ENCODE measurements at regions not wholly inside any gene's neighbourhood (a gene's known extent, or its start where the extent isn't known, plus 50 kb on each side); places are given as distances from the start of the nearest gene placed in this dataset.
A peak's percentile ranks its signal among the peaks of the same experiment; 100 is the strongest.
"Not testable (repeated sequence)": the region's sequence is repeated elsewhere in the genome, so short reads cannot be mapped to it uniquely, and the experiment has no call there.

GRCh38 chr2:111500536-111501062 is 379.9 kb downstream of the BCL2L11 start:
- not testable (repeated sequence) for H2BK12ac ChIP-seq (ENCODE audit: low read length in 2 of 2); H3K18ac ChIP-seq (ENCODE audit: low read depth in 1 of 2, low read length in 2 of 2); H2AK5ac ChIP-seq (ENCODE audit: low read length, severe bottlenecking); H3K79me1 ChIP-seq (replicated peaks; ENCODE audit: low read length, poor library complexity, severe bottlenecking); H2BK15ac ChIP-seq (ENCODE audit: low read depth, poor library complexity, severe bottlenecking); H3K4me2 ChIP-seq (ENCODE audit: low read length, poor library complexity, severe bottlenecking); H4K91ac ChIP-seq (ENCODE audit: low read length); H3K27me3 ChIP-seq (ENCODE audit: control insufficient read depth in 1 of 2, insufficient read depth in 1 of 2, low read length in 2 of 2); H2BK120ac ChIP-seq (ENCODE audit: low read depth, low read length); H2BK5ac ChIP-seq (ENCODE audit: low read depth, low read length, poor library complexity, severe bottlenecking); H2AFZ ChIP-seq (ENCODE audit: low read depth, low read length); DNase-seq; H3K23ac ChIP-seq (ENCODE audit: low read length in 2 of 2); H3K14ac ChIP-seq (ENCODE audit: low read length in 2 of 2); H4K8ac ChIP-seq (ENCODE audit: low read length); H3K4ac ChIP-seq (ENCODE audit: low read depth in 1 of 2, low read length in 2 of 2); H3K9ac ChIP-seq (ENCODE audit: low read length); H3K9me3 ChIP-seq (ENCODE audit: control insufficient read depth, low read length); H3K27ac ChIP-seq (ENCODE audit: low read length, poor library complexity, severe bottlenecking); H3K36me3 ChIP-seq (ENCODE audit: control insufficient read depth in 1 of 2, insufficient read depth in 2 of 2, low read depth in 1 of 2, low read length in 2 of 2); H3K4me1 ChIP-seq (ENCODE audit: control insufficient read depth, insufficient read depth, low read depth, low read length)
- H3K4me3 ChIP-seq (ENCODE audit: insufficient read depth in 1 of 2, low read depth in 1 of 2, low read length in 2 of 2) = peak overlapping the region in 1 of 2 experiments; percentile 64
- WGBS = no CpG with 5 or more reads among the region's 3 CpGs

DNA sequence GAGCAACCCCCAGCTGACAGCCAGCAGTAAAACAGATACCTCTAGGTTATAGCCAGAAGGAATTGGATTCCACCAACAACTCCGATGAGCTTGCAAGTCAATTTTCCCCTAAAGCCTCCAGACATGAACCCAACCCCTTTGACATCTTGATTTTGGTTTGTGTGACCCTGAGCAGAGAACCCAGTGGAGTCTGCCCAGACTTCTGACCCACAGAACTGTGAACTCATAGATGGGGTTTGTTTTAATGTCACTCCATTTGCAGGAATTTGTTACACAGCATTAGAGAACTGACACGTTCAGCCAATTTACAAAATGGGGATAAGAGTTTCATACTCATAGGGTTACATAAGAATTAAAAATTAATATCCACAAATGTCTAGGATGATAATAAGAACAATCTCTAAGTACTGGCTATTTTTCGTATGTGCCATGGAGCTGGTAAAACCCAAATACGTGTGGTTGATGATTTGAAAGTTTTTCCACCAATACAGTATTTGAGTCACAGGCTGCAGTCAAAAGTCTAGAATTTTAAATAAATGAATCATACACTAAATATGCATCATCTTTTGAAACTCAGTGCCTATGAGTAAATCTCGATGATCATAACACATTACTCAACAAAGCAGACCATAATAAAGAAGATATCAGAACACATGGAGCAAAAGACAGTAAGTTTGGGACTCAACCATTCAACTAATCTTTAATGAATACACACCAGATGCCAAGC is 380.0 kb downstream of the ANAPC1 start:
- H2BK12ac ChIP-seq (ENCODE audit: low read length in 2 of 2); H3K9ac ChIP-seq (ENCODE audit: low read length); H2AK5ac ChIP-seq (ENCODE audit: low read length, severe bottlenecking); H2BK5ac ChIP-seq (ENCODE audit: low read depth, low read length, poor library complexity, severe bottlenecking); H2BK120ac ChIP-seq (ENCODE audit: low read depth, low read length); H2BK15ac ChIP-seq (ENCODE audit: low read depth, poor library complexity, severe bottlenecking); H3K4ac ChIP-seq (ENCODE audit: low read depth in 1 of 2, low read length in 2 of 2); H3K27me3 ChIP-seq (ENCODE audit: control insufficient read depth in 1 of 2, insufficient read depth in 1 of 2, low read length in 2 of 2); H3K4me2 ChIP-seq (ENCODE audit: low read length, poor library complexity, severe bottlenecking); H4K91ac ChIP-seq (ENCODE audit: low read length); H3K14ac ChIP-seq (ENCODE audit: low read length in 2 of 2); H3K4me3 ChIP-seq (ENCODE audit: insufficient read depth in 1 of 2, low read depth in 1 of 2, low read length in 2 of 2); H3K27ac ChIP-seq (ENCODE audit: low read length, poor library complexity, severe bottlenecking); H3K9me3 ChIP-seq (ENCODE audit: control insufficient read depth, low read length); H3K36me3 ChIP-seq (ENCODE audit: control insufficient read depth in 1 of 2, insufficient read depth in 2 of 2, low read depth in 1 of 2, low read length in 2 of 2); H3K79me1 ChIP-seq (replicated peaks; ENCODE audit: low read length, poor library complexity, severe bottlenecking); H2AFZ ChIP-seq (ENCODE audit: low read depth, low read length); H3K18ac ChIP-seq (ENCODE audit: low read depth in 1 of 2, low read length in 2 of 2); H4K8ac ChIP-seq (ENCODE audit: low read length); H3K4me1 ChIP-seq (ENCODE audit: control insufficient read depth, insufficient read depth, low read depth, low read length); H3K23ac ChIP-seq (ENCODE audit: low read length in 2 of 2); DNase-seq: not testable (repeated sequence)
- WGBS = no CpG with 5 or more reads among the region's 5 CpGs

- H3K23ac ChIP-seq (ENCODE audit: low read length in 2 of 2); H3K4me3 ChIP-seq (ENCODE audit: insufficient read depth in 1 of 2, low read depth in 1 of 2, low read length in 2 of 2); H3K18ac ChIP-seq (ENCODE audit: low read depth in 1 of 2, low read length in 2 of 2); H2AFZ ChIP-seq (ENCODE audit: low read depth, low read length); H2BK5ac ChIP-seq (ENCODE audit: low read depth, low read length, poor library complexity, severe bottlenecking); H3K14ac ChIP-seq (ENCODE audit: low read length in 2 of 2); DNase-seq; H2BK120ac ChIP-seq (ENCODE audit: low read depth, low read length); H3K4me2 ChIP-seq (ENCODE audit: low read length, poor library complexity, severe bottlenecking); H3K27ac ChIP-seq (ENCODE audit: low read length, poor library complexity, severe bottlenecking); H2AK5ac ChIP-seq (ENCODE audit: low read length, severe bottlenecking); H3K4ac ChIP-seq (ENCODE audit: low read depth in 1 of 2, low read length in 2 of 2); H3K9me3 ChIP-seq (ENCODE audit: control insufficient read depth, low read length); H3K4me1 ChIP-seq (ENCODE audit: control insufficient read depth, insufficient read depth, low read depth, low read length); H3K36me3 ChIP-seq (ENCODE audit: control insufficient read depth in 1 of 2, insufficient read depth in 2 of 2, low read depth in 1 of 2, low read length in 2 of 2); H4K91ac ChIP-seq (ENCODE audit: low read length); H3K79me1 ChIP-seq (replicated peaks; ENCODE audit: low read length, poor library complexity, severe bottlenecking); H2BK12ac ChIP-seq (ENCODE audit: low read length in 2 of 2); H2BK15ac ChIP-seq (ENCODE audit: low read depth, poor library complexity, severe bottlenecking); H3K9ac ChIP-seq (ENCODE audit: low read length); H3K27me3 ChIP-seq (ENCODE audit: control insufficient read depth in 1 of 2, insufficient read depth in 1 of 2, low read length in 2 of 2); H4K8ac ChIP-seq (ENCODE audit: low read length): not testable (repeated sequence)
- 60% methylated on average over 1 of the region's 2 CpGs for WGBS
Measured at GRCh38 chr2:111504571-111504942, 379.4 kb downstream of the ANAPC1 start.

GRCh38 chr2:111505267-111505666 is 378.7 kb downstream of the ANAPC1 start:
- H2BK15ac ChIP-seq (ENCODE audit: low read depth, poor library complexity, severe bottlenecking) = peak overlapping the region; percentile 23
- not testable (repeated sequence) for DNase-seq; H2BK120ac ChIP-seq (ENCODE audit: low read depth, low read length); H3K4me3 ChIP-seq (ENCODE audit: insufficient read depth in 1 of 2, low read depth in 1 of 2, low read length in 2 of 2); H3K27ac ChIP-seq (ENCODE audit: low read length, poor library complexity, severe bottlenecking); H4K8ac ChIP-seq (ENCODE audit: low read length); H3K23ac ChIP-seq (ENCODE audit: low read length in 2 of 2); H3K4me1 ChIP-seq (ENCODE audit: control insufficient read depth, insufficient read depth, low read depth, low read length); H3K4me2 ChIP-seq (ENCODE audit: low read length, poor library complexity, severe bottlenecking); H2BK5ac ChIP-seq (ENCODE audit: low read depth, low read length, poor library complexity, severe bottlenecking); H2AFZ ChIP-seq (ENCODE audit: low read depth, low read length); H3K18ac ChIP-seq (ENCODE audit: low read depth in 1 of 2, low read length in 2 of 2); H3K36me3 ChIP-seq (ENCODE audit: control insufficient read depth in 1 of 2, insufficient read depth in 2 of 2, low read depth in 1 of 2, low read length in 2 of 2); H4K91ac ChIP-seq (ENCODE audit: low read length); H3K27me3 ChIP-seq (ENCODE audit: control insufficient read depth in 1 of 2, insufficient read depth in 1 of 2, low read length in 2 of 2); H3K9ac ChIP-seq (ENCODE audit: low read length); H3K9me3 ChIP-seq (ENCODE audit: control insufficient read depth, low read length); H3K14ac ChIP-seq (ENCODE audit: low read length in 2 of 2); H3K4ac ChIP-seq (ENCODE audit: low read depth in 1 of 2, low read length in 2 of 2); H3K79me1 ChIP-seq (replicated peaks; ENCODE audit: low read length, poor library complexity, severe bottlenecking); H2AK5ac ChIP-seq (ENCODE audit: low read length, severe bottlenecking); H2BK12ac ChIP-seq (ENCODE audit: low read length in 2 of 2)
- WGBS = 94% methylated on average over 3 of the region's 5 CpGs

Measured in mesenchymal stem cell (in vitro differentiated cells and primary cell).